BJ (cell line): ENCODE measurements at regions not wholly inside any gene's neighbourhood (a gene's known extent, or its start where the extent isn't known, plus 50 kb on each side); places are given as distances from the start of the nearest gene placed in this dataset.

Experiments used
- CTCF ChIA-PET: fragments of 350-600 bp; formaldehyde crosslinking; extraction: SDS; loops from one replicate; lab custom pipeline; 2021; ENCODE audit warnings: antibody characterized with exemption, inconsistent platforms; lab: Yijun Ruan, JAX
- POLR2A ChIA-PET: fragments of 300-600 bp; sonication (Branson Sonifier 250); formaldehyde crosslinking; extraction: SDS; loops from one replicate; lab custom pipeline; 2021; ENCODE audit warnings: antibody characterized with exemption; lab: Charles Lee
- DNase-seq: peaks from one replicate; pipeline ENCODE4 v3.0.0-alpha.2; 2011; ENCODE audit warnings: low read depth
- H3K27me3 ChIP-seq: 2 replicates; pipeline ENCODE4 v1.6.0; 2011; ENCODE audit warnings: low read length; ENCODE audit not compliant: control insufficient read depth, insufficient read depth
- H3K36me3 ChIP-seq: 2 replicates; pipeline ENCODE4 v1.5.1; 2011; ENCODE audit warnings: low read length; ENCODE audit not compliant: control insufficient read depth, insufficient read depth
- H3K4me3 ChIP-seq: 2 replicates; pipeline ENCODE4 v1.5.1; 2011; ENCODE audit warnings: low read depth, mild to moderate bottlenecking, control low read depth, low read length
- CTCF ChIP-seq: IDR thresholded peaks from 2 replicates; pipeline ENCODE4 v1.5.1; 2011; ENCODE audit warnings: low read depth, mild to moderate bottlenecking, control low read depth, inconsistent platforms, low read length, moderate library complexity; ENCODE audit not compliant: insufficient read depth

- CTCF ChIA-PET, result interaction anchor here (1.3 kb wide), 1 partner anchor 15 kb away, joined by 6 read pairs; no protein-coding TSS in a partner anchor
- POLR2A ChIA-PET, result no interaction called here
- H3K4me3 ChIP-seq, result no peak overlapping the region
- no peaks in the 10 kb centered on the region for H3K27me3 ChIP-seq
- no peak for TF ChIP-seq CTCF
- no peaks in the 10 kb centered on the region for H3K36me3 ChIP-seq
- DNase-seq, result no peak
Observed at GRCh38 chr13:47396915-47397314, 500.1 kb upstream of the HTR2A start.

GRCh38 chr13:47374741-47375140 lies 477.9 kb upstream of the HTR2A start:
- no peaks in the 10 kb centered on the region for H3K36me3 ChIP-seq
- no peak for TF ChIP-seq CTCF
- no peak overlapping the region for H3K4me3 ChIP-seq
- no peaks in the 10 kb centered on the region for H3K27me3 ChIP-seq
- DNase-seq, result no peak
- POLR2A ChIA-PET, result no interaction called here
- CTCF ChIA-PET, result no interaction called here

GRCh38 chr13:47372751-47373150 lies 475.9 kb upstream of the HTR2A start:
- H3K27me3 ChIP-seq, result no peaks in the 10 kb centered on the region
- no peaks in the 10 kb centered on the region for H3K36me3 ChIP-seq
- H3K4me3 ChIP-seq, result no peak overlapping the region
- DNase-seq, result no peak
- no peak for TF ChIP-seq CTCF
- CTCF ChIA-PET, result interaction anchor here (0.5 kb wide), 1 partner anchor 397 kb away, joined by 3 read pairs; no protein-coding TSS in a partner anchor
- POLR2A ChIA-PET, result no interaction called here

- Histone ChIP-seq H3K4me3 (no peak overlapping the region), H3K36me3 (no peaks in the 10 kb centered on the region), H3K27me3 (no peaks in the 10 kb centered on the region)
- POLR2A ChIA-PET, result no interaction called here
- CTCF ChIA-PET, result interaction anchor here (1.1 kb wide), 1 partner anchor 13 kb away, joined by 3 read pairs; no protein-coding TSS in a partner anchor
- no peak for DNase-seq
- no peak for TF ChIP-seq CTCF
Observed at GRCh38 chr13:47351798-47352197, 454.9 kb upstream of the HTR2A start.

GRCh38 chr13:47350334-47351124 lies 453.7 kb upstream of the HTR2A start:
- DNase-seq, result no peak
- Histone ChIP-seq H3K27me3 (no peaks in the 10 kb centered on the region), H3K4me3 (no peak overlapping the region), H3K36me3 (no peaks in the 10 kb centered on the region)
- ChIA-PET CTCF (no interaction called here), POLR2A (no interaction called here)
- no peak for TF ChIP-seq CTCF
